MCF 10A (cell line): ENCODE measurements at regions not wholly inside any gene's neighbourhood (a gene's known extent, or its start where the extent isn't known, plus 50 kb on each side); places are given as distances from the start of the nearest gene placed in this dataset.

Experiments used
- BruUV-seq: library from RNA; stranded (reverse); fragments of 400-500 nt; replicated peaks from 2 replicates; lab custom pipeline; 2021; lab: Mats Ljungman, UMichigan
- CTCF ChIA-PET: fragments of 300-600 bp; sonication (Branson Sonifier 250); formaldehyde crosslinking; extraction: SDS; loops from one replicate; lab custom pipeline; 2021; ENCODE audit warnings: antibody characterized with exemption, inconsistent platforms; lab: Yijun Ruan, JAX
- POLR2A ChIA-PET: fragments of 300-600, 350-650 bp; sonication (Branson Sonifier 250); formaldehyde crosslinking; extraction: SDS; loops from one replicate; lab custom pipeline; 2020; ENCODE audit warnings: antibody characterized with exemption, inconsistent platforms; lab: Yijun Ruan, JAX
- DNase-seq: peaks from one replicate; pipeline ENCODE4 v3.0.0-alpha.2; 2018; ENCODE audit not compliant: unreplicated experiment
- H3K27ac Mint-ChIP-seq: one replicate; pipeline ENCODE4 v1.8.0; 2022; ENCODE audit warnings: mild to moderate bottlenecking, low read depth, mixed read lengths; ENCODE audit not compliant: unreplicated experiment
- H3K27me3 Mint-ChIP-seq: one replicate; pipeline ENCODE4 v1.8.0; 2022; ENCODE audit warnings: mixed read lengths; ENCODE audit not compliant: insufficient read depth, unreplicated experiment
- H3K36me3 Mint-ChIP-seq: one replicate; pipeline ENCODE4 v1.8.0; 2022; ENCODE audit warnings: mild to moderate bottlenecking, moderate library complexity, mixed read lengths; ENCODE audit not compliant: insufficient read depth, unreplicated experiment
- H3K4me1 Mint-ChIP-seq: one replicate; pipeline ENCODE4 v1.8.0; 2022; ENCODE audit warnings: mixed read lengths; ENCODE audit not compliant: insufficient read depth, unreplicated experiment
- H3K4me3 Mint-ChIP-seq: one replicate; pipeline ENCODE4 v1.8.0; 2022; ENCODE audit warnings: mild to moderate bottlenecking, moderate library complexity, mixed read lengths; ENCODE audit not compliant: unreplicated experiment
- H3K9me3 Mint-ChIP-seq: one replicate; pipeline ENCODE4 v1.8.0; 2022; ENCODE audit warnings: mixed read lengths; ENCODE audit not compliant: unreplicated experiment
- intact Hi-C: fragments of 100-400 bp; cut with micrococcal nuclease; formaldehyde crosslinking; loops from 2 replicates; pipeline ENCODE4 v1.14.1; 2022
- TF ChIP-seq, protein P1 (sequence below): fragments of 200-600 bp; IDR thresholded peaks from one replicate; pipeline ENCODE4 v1.8.0; 2022; ENCODE audit warnings: antibody characterized with exemption, mild to moderate bottlenecking; ENCODE audit not compliant: unreplicated experiment

DNA sequence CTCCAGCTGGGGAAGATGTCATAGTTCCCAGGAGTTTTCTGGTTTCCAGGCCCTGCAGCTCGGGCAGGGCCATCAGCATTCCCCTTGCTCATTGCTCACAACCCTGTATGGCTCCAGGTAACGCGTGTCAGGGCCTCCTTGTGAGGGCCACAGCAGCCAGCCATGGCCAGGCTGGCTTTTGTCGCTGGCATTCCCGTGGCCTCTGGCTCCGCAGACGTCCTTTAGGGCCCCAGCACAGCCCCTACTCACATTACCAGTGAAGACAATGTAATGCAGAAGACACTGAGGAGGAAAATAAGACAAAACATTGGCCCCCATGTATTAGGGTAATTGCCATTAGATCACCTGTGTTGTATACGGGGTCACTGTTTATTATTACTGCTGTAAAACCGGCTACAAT, 1799.0 kb downstream of the TP53TG3F start:
- peaks cover 15% of the 10 kb centered on the region for H3K9me3 Mint-ChIP-seq
- no peak overlapping the region for H3K4me3 Mint-ChIP-seq

DNA sequence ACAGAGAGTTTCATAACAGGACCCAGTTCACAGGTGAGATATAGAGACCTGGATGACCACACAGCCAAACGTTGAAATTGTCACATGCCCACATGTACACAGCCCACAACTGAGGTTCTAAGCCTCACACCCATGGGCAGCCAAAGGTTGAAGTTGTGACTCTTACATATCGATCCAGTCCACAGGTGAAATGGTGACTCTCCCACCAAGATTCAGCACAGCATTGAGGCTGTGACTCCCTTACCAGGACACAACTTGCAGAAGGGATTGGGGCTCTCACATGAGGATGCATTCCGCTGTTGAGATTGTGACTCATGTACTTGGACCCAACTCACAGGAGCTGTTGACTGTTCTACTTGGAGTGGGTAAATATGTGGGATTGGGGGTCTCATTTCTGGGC, 1836.4 kb downstream of the TP53TG3F start:
- DNase-seq: no peak
- POLR2A ChIA-PET: no interaction called here
- H3K9me3 Mint-ChIP-seq: no peaks in the 10 kb centered on the region
- H3K27me3 Mint-ChIP-seq: no peaks in the 10 kb centered on the region
- H3K36me3 Mint-ChIP-seq: peaks cover 6% of the 10 kb centered on the region
- H3K4me1 Mint-ChIP-seq: peaks cover 20% of the 10 kb centered on the region
- TF ChIP-seq, protein P1, sequence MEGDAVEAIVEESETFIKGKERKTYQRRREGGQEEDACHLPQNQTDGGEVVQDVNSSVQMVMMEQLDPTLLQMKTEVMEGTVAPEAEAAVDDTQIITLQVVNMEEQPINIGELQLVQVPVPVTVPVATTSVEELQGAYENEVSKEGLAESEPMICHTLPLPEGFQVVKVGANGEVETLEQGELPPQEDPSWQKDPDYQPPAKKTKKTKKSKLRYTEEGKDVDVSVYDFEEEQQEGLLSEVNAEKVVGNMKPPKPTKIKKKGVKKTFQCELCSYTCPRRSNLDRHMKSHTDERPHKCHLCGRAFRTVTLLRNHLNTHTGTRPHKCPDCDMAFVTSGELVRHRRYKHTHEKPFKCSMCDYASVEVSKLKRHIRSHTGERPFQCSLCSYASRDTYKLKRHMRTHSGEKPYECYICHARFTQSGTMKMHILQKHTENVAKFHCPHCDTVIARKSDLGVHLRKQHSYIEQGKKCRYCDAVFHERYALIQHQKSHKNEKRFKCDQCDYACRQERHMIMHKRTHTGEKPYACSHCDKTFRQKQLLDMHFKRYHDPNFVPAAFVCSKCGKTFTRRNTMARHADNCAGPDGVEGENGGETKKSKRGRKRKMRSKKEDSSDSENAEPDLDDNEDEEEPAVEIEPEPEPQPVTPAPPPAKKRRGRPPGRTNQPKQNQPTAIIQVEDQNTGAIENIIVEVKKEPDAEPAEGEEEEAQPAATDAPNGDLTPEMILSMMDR: no peak
- H3K27ac Mint-ChIP-seq: no peak overlapping the region
- BruUV-seq: no TSS peak
- H3K4me3 Mint-ChIP-seq: no peak overlapping the region
- CTCF ChIA-PET: interaction anchor here (0.7 to 0.9 kb wide), 2 partner anchors 98 to 186 kb away, joined by 3 to 4 read pairs; no protein-coding TSS in a partner anchor
- intact Hi-C loops: loop anchor here (10.0 kb wide), 1 partner anchor 161 kb away; no protein-coding TSS in a partner anchor

More for the DNA sequence above, 1799.0 kb downstream of the TP53TG3F start:
- no peaks in the 10 kb centered on the region for H3K4me1 Mint-ChIP-seq
- BruUV-seq: no TSS peak
- ChIA-PET POLR2A (no interaction called here), CTCF (interaction anchor here (1.1 to 1.7 kb wide), 2 partner anchors 19 to 152 kb away, joined by 4 read pairs; no protein-coding TSS in a partner anchor)
- TF ChIP-seq, protein P1: no peak
- DNase-seq: no peak
- H3K36me3 Mint-ChIP-seq: no peaks in the 10 kb centered on the region
- H3K27me3 Mint-ChIP-seq: no peaks in the 10 kb centered on the region
- no peak overlapping the region for H3K27ac Mint-ChIP-seq
- intact Hi-C loops: no loop called here

- DNase-seq: peak; percentile 87
- Mint-ChIP-seq H3K27ac (peak overlapping the region; percentile 67), H3K36me3 (peaks cover 6% of the 10 kb centered on the region), H3K4me1 (peaks cover 20% of the 10 kb centered on the region), H3K9me3 (no peaks in the 10 kb centered on the region), H3K27me3 (no peaks in the 10 kb centered on the region), H3K4me3 (no peak overlapping the region)
- TF ChIP-seq, protein P1: no peak
- CTCF ChIA-PET: no interaction called here
- POLR2A ChIA-PET: interaction anchor here (0.8 to 0.9 kb wide), 2 partner anchors 11 to 162 kb away, joined by 3 read pairs; no protein-coding TSS in a partner anchor
- intact Hi-C loops: loop anchor here (10.0 kb wide), 1 partner anchor 162 kb away; no protein-coding TSS in a partner anchor
- no TSS peak for BruUV-seq
Measured at GRCh38 chr16:35296962-35297653, 1837.7 kb downstream of the TP53TG3F start.

GRCh38 chr16:35298460-35299243, 1839.2 kb downstream of the TP53TG3F start:
- no TSS peak for BruUV-seq
- DNase-seq: peak; percentile 71
- H3K4me3 Mint-ChIP-seq: no peak overlapping the region
- H3K36me3 Mint-ChIP-seq: peaks cover 6% of the 10 kb centered on the region
- POLR2A ChIA-PET: interaction anchor here (1.0 to 1.3 kb wide), 2 partner anchors 11 to 62 kb away, joined by 3 read pairs; no protein-coding TSS in a partner anchor
- no peak overlapping the region for H3K27ac Mint-ChIP-seq
- CTCF ChIA-PET: interaction anchor here (0.6 kb wide), 1 partner anchor 70 kb away, joined by 3 read pairs; no protein-coding TSS in a partner anchor
- TF ChIP-seq, protein P1: no peak
- no peaks in the 10 kb centered on the region for H3K27me3 Mint-ChIP-seq
- H3K9me3 Mint-ChIP-seq: no peaks in the 10 kb centered on the region
- intact Hi-C loops: loop anchor here (10.0 kb wide), 1 partner anchor 164 kb away; no protein-coding TSS in a partner anchor
- H3K4me1 Mint-ChIP-seq: peaks cover 20% of the 10 kb centered on the region
